NT2/D1 (cell line): ENCODE measurements at regions not wholly inside any gene's neighbourhood (a gene's known extent, or its start where the extent isn't known, plus 50 kb on each side); places are given as distances from the start of the nearest gene placed in this dataset.

ENCODE experiments used
- DNase-seq: peaks from one replicate; pipeline ENCODE4 v3.0.0-alpha.2; 2011; ENCODE audit warnings: low read depth, low spot score
- H3K27me3 ChIP-seq: 2 replicates; pipeline ENCODE4 v1.6.0; 2011; ENCODE audit warnings: mild to moderate bottlenecking; ENCODE audit not compliant: insufficient read length, insufficient read depth
- H3K36me3 ChIP-seq: 2 replicates; pipeline ENCODE4 v1.6.1; 2011; ENCODE audit warnings: mild to moderate bottlenecking, low read length, mixed read lengths; ENCODE audit not compliant: insufficient read depth, insufficient read length
- H3K4me1 ChIP-seq: 2 replicates; pipeline ENCODE4 v1.5.1; 2011; ENCODE audit not compliant: insufficient read depth, insufficient read length
- H3K4me3 ChIP-seq: 2 replicates; pipeline ENCODE4 v1.5.1; 2011; ENCODE audit warnings: low read depth; ENCODE audit not compliant: insufficient read length
- H3K9ac ChIP-seq: 2 replicates; pipeline ENCODE4 v1.6.0; 2011; ENCODE audit warnings: low read depth; ENCODE audit not compliant: insufficient read length
- H3K9me3 ChIP-seq: 2 replicates; pipeline ENCODE4 v1.5.1; 2011; ENCODE audit warnings: mild to moderate bottlenecking, low read length; ENCODE audit not compliant: insufficient read depth
- SUZ12 ChIP-seq: IDR thresholded peaks from 2 replicates; pipeline ENCODE4 v1.6.1; 2011; ENCODE audit not compliant: insufficient read length, insufficient read depth; ENCODE audit errors: extremely low read depth
- YY1 ChIP-seq: IDR thresholded peaks from 2 replicates; pipeline ENCODE4 v1.6.1; 2011; ENCODE audit not compliant: insufficient read length, insufficient read depth
- ZNF274 ChIP-seq: IDR thresholded peaks from 2 replicates; pipeline ENCODE4 v1.6.1; 2011; ENCODE audit warnings: mild to moderate bottlenecking, low read depth, low read length

- no peak for DNase-seq
- TF ChIP-seq SUZ12, result no peak
- no peak for TF ChIP-seq YY1
- TF ChIP-seq ZNF274, result no peak
Observed at GRCh38 chr6:137693711-137694110, 173.3 kb upstream of the TNFAIP3 start.

GRCh38 chr6:137696765-137697164, 170.3 kb upstream of the TNFAIP3 start:
- no peak for DNase-seq
- no peak for TF ChIP-seq SUZ12
- TF ChIP-seq ZNF274, result no peak
- no peak for TF ChIP-seq YY1
- Histone ChIP-seq H3K27me3 (no peaks in the 10 kb centered on the region), H3K4me1 (no peaks in the 10 kb centered on the region), H3K9ac (no peak overlapping the region), H3K9me3 (no peaks in the 10 kb centered on the region), H3K36me3 (no peaks in the 10 kb centered on the region), H3K4me3 (no peak overlapping the region)

More at GRCh38 chr6:137693711-137694110, 173.3 kb upstream of the TNFAIP3 start:
- Histone ChIP-seq H3K9me3 (no peaks in the 10 kb centered on the region), H3K36me3 (no peaks in the 10 kb centered on the region), H3K27me3 (no peaks in the 10 kb centered on the region), H3K4me3 (no peak overlapping the region), H3K4me1 (no peaks in the 10 kb centered on the region), H3K9ac (no peak overlapping the region)

GRCh38 chr6:137697267-137697938, 169.7 kb upstream of the TNFAIP3 start:
- peak; percentile 56 for DNase-seq
- H3K4me1 ChIP-seq, result no peaks in the 10 kb centered on the region
- no peaks in the 10 kb centered on the region for H3K36me3 ChIP-seq
- no peak for TF ChIP-seq YY1
- TF ChIP-seq ZNF274, result no peak
- TF ChIP-seq SUZ12, result no peak
- H3K9ac ChIP-seq, result no peak overlapping the region
- no peaks in the 10 kb centered on the region for H3K27me3 ChIP-seq
- no peak overlapping the region for H3K4me3 ChIP-seq
- no peaks in the 10 kb centered on the region for H3K9me3 ChIP-seq

- DNase-seq, result no peak
- Histone ChIP-seq H3K27me3 (no peaks in the 10 kb centered on the region), H3K4me3 (no peak overlapping the region), H3K9me3 (no peaks in the 10 kb centered on the region), H3K36me3 (no peaks in the 10 kb centered on the region), H3K9ac (no peak overlapping the region), H3K4me1 (no peaks in the 10 kb centered on the region)
- no peak for TF ChIP-seq YY1
- no peak for TF ChIP-seq ZNF274
- TF ChIP-seq SUZ12, result no peak
Observed at GRCh38 chr6:137698636-137699030, 168.4 kb upstream of the TNFAIP3 start.

- TF ChIP-seq SUZ12, result no peak
- no peaks in the 10 kb centered on the region for H3K36me3 ChIP-seq
- no peak for DNase-seq
- no peaks in the 10 kb centered on the region for H3K9me3 ChIP-seq
- H3K9ac ChIP-seq, result no peak overlapping the region
- H3K27me3 ChIP-seq, result no peaks in the 10 kb centered on the region
- H3K4me3 ChIP-seq, result no peak overlapping the region
- no peaks in the 10 kb centered on the region for H3K4me1 ChIP-seq
Observed at GRCh38 chr6:137699031-137699683, 167.9 kb upstream of the TNFAIP3 start.

- DNase-seq, result no peak
- no peaks in the 10 kb centered on the region for H3K9me3 ChIP-seq
- no peaks in the 10 kb centered on the region for H3K4me1 ChIP-seq
- no peak overlapping the region for H3K4me3 ChIP-seq
- H3K36me3 ChIP-seq, result no peaks in the 10 kb centered on the region
- H3K9ac ChIP-seq, result no peak overlapping the region
- TF ChIP-seq YY1 (no peak), SUZ12 (no peak), ZNF274 (no peak)
- H3K27me3 ChIP-seq, result no peaks in the 10 kb centered on the region
Observed at GRCh38 chr6:137700161-137700560, 166.9 kb upstream of the TNFAIP3 start.

- DNase-seq, result no peak
- no peak for TF ChIP-seq ZNF274
- TF ChIP-seq SUZ12, result no peak
- no peak for TF ChIP-seq YY1
- Histone ChIP-seq H3K9ac (no peak overlapping the region), H3K36me3 (no peaks in the 10 kb centered on the region), H3K9me3 (no peaks in the 10 kb centered on the region), H3K4me1 (no peaks in the 10 kb centered on the region), H3K27me3 (no peaks in the 10 kb centered on the region), H3K4me3 (no peak overlapping the region)
Observed at GRCh38 chr6:137700751-137701477, 166.1 kb upstream of the TNFAIP3 start.
